HUDEP-2 (cell line): ENCODE measurements at regions not wholly inside any gene's neighbourhood (a gene's known extent, or its start where the extent isn't known, plus 50 kb on each side); places are given as distances from the start of the nearest gene placed in this dataset.

Experiments
- DNase-seq, 76 experiments: peaks; one replicate each; lab custom pipeline; 2025; ENCODE audit not compliant: unreplicated experiment in 76 of 76; lab: John Stamatoyannopoulos, UW

GRCh38 chr16:86370062-86370461 lies 140.3 kb upstream of the FOXF1 start:
- no peak for DNase-seq

DNA sequence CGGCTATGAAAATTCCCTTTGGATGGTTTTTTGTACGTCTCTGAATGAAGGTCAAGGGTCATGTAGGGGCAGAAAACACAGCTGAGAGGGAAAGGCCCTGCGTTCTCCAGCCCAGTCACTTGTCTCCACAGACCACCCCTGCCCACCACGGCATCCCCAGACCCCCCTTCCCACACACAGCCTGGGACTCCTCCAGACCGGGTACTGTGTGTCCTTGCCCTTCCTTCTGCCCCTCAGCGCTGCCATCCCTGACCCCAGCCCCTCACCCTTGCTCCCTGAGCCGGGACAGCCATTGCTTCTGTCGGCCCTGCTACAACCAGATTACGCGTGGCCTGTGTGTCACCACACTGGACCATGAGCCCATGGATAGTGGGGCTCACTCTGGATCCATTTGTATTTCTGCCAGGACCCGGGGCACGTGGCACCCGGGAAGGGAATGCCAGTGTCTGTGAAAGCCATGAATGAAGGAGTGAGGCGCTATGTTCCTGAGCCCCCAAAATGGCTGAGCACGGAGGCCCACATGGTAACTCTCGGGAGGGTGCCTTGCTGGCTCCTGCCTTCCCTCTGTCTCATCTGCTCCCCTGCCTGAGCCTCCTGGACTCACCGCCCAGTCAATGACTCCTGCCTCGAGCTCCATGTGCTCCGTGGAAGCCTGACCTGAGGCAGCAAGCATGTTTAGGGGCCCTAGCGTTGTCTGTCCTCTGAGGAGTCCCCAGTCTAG lies 139.1 kb upstream of the FOXF1 start:
- no peak for DNase-seq

- DNase-seq = no peak
Measured at GRCh38 chr16:86372193-86372592, 138.1 kb upstream of the FOXF1 start.

DNA sequence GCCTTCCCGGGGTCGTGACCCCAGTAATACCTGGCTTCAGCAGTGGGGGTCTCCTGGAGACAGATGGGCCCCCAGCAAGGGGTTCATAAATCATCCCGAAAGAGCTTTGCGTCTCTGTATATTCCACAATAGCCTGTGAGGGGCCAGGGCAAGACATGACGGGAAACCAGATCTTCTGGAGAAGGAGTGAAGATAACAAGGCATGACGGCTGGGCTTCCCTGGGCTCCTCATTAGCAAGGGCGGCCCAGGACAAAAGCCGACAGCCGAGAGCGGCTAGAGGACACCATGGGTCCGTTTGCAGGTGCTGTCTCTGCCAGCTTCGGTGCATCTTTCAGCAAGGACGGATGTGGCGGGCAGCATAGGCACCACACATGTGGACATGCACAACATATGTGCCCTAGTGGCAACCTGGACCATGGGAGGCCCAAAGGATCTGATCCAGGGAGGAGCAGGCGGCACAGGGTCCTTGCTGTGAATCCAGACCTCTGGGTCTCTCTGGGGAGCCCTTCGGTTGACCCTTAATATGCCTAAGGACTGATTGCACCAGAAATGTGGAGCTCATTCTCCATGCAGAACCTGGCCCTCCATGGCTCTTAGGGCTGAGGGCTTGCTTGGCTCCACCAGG lies 136.9 kb upstream of the FOXF1 start:
- no peak for DNase-seq

DNA sequence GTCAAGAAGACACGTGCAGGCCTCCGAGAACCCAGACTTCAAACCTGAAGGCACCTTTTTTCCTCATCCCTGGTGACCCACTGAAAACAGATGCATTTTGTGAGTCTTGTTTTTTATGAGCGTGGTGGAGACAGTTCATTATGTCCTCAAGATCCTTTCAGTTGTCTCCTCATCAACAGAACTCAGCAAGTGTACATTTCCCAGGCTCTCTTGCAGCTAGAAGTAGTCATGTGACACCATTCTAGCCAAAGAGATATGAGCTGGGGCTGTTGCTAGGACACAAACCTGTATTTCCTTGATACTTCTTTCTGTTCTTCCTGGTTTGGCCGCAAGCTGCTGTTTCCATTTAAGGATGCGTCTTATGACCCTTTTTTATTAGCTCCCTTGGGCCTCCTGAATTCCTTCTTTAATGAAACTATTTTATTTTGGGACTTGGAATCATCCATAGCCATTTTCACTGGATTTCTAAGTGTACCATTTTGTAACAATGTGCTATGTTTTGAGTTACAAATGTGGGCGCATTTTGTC lies 135.7 kb upstream of the FOXF1 start:
- DNase-seq = no peak

GRCh38 chr16:86375364-86375763 lies 135.0 kb upstream of the FOXF1 start:
- DNase-seq = no peak

DNA sequence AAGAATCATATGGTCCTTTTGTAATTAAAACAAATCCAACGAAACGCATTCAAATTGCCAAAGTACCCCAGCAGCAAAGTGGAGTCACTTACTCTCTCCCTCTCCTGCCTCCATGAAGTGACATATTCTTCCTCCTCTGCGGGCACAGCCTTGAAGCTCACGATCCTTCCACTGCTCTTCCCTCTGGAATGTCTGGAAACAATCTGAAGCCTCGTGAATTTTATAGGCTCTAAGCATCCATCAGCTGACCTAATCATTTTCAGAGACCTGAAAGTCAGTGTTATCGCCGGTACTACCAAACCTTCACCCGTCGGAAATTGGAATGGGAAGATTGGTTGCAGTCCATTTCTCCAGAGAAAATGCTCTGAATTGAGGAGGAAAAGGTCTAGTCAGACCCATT lies 134.5 kb upstream of the FOXF1 start:
- DNase-seq = no peak

GRCh38 chr16:86376837-86377236 lies 133.5 kb upstream of the FOXF1 start:
- DNase-seq = no peak

DNA sequence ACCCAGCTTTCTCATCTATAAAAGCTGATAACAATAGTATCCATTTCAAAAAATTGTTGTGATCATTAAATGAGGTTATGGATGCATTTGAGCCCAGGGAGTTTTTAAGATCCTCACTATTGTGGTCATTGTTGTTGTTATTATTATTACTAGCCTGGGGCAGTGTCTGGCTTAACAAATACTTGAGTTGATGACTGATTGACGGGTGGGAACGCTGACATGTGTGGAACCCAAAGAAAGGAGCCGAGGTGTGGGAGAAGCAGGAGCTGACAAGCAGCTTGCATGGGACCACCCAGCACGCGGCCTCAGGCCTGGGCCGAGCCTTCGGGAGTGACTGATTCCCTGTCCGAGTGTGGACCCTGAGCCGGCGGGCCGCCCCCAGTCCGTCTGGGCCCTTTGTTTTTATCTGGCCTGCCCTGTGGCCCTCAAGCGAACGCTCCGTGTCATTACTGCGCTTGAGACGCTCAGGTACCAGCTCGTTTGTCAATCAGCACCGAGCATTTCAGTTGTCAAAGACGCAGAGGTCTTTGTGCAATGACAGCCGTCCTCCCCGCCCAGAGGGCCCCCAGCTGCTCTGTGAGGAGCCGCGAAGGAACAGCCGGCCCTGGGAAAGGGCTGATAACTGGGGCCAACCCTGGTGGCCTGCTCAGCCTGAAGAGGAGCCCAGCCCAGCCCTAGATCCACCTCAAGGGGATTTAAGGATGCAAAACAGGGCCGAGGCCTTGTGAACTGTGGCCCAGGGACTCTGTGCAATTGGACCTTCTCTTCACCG lies 132.9 kb upstream of the FOXF1 start:
- no peak for DNase-seq

GRCh38 chr16:86378128-86378527 lies 132.2 kb upstream of the FOXF1 start:
- no peak for DNase-seq

DNA sequence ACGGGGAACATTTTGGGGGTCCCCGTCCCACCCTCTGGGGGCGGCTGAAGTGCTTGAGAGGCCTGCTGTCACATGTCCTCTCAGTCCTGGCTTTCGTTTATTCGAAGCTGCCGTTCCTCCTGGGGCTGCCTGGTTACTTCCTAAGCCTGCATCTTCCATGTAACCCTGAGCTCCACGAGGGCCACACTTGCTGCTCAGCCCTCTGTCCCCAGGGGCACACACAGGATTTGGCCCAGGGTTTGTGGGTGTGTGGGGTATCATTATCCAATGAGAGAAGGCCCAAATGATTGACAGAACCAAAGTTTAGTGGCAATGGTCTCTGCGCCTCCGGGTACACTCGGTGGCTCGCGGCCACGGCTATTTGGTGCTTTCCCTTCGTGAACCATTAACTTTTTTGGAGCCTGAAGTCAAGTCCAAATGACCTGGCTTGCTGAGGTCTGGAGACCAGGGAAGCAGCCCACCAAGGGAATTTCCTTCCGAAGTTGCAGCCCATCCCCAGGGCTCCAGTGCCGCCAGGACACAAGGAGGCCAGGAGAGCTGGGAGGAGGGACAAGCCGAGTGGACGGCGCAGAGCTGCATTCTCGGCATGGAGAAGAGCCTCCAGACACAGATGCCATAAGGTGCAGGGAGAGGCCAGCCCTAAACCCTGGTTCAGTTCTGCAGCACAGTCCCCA lies 131.4 kb upstream of the FOXF1 start:
- no peak for DNase-seq

DNA sequence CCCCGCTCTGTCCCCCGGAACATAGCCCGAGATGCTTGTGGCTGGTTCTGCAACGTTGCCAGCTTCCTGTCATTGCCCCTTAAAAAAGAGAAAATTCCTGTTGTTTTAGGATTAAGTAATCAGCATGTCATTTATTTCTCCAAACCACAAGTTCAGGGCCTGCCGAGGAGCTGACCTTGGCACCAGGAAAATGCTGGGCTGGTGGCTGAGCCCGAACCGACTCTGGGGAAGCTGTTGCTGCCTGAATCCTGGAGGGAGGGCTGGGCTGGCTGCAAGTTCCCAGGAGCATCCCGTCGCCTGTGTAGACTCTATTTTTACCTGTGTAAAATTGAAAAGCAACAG lies 130.9 kb upstream of the FOXF1 start:
- no peak for DNase-seq

- DNase-seq = no peak
Measured at GRCh38 chr16:86380030-86380429, 130.3 kb upstream of the FOXF1 start.

DNA sequence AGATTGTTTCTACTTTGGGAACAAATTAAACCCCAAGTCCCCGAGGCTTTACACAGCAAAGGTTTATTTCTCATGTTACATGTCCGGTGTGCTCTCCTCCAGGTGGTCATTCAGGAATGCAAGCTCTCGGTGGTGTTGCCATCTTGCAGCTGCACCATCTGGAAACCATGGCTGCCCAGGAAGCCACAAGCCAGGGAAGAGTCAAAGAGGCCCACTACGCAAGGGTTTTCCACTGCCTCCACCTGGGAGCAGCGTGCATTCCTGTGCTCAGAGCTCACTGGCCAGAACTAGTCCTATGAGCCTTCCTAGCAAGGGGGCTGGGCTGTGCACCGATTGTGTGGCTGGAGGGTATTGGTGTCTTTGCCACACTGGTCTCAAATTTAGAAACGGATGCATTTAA lies 128.8 kb upstream of the FOXF1 start:
- DNase-seq = no peak

DNA sequence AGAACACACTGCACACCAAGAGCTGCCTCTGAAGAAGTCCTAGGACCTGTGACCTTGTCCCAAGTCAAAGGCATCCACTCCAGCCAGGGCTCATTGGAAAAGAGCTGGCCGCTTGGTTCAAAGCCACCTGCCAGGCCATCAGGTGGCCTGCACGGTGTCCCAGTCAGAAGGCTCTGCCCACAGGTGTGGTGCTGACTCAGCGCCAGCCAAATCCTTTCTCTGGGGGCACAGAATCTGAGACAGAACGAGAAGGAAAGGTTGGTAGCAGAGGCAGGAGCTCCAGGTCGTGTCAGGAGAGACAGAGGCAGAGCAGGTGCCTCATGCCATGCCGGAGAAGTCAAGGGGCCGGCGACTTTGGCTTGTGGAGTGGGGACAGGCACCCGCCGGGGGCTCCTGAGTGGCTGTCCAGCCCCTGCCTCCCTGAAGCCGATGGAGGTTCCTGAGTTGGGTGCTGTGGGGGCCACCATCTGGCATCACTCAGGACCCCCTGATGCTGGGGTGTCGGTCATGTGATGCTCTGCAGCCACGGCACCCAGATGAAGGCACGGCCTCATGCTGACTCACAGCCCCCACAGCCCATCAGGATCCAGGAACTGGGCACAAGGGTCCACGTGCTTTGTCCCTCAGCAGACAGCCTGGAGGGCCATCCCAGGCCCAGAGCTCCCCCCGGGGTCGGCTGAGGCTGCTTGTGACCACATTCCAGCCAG lies 128.1 kb upstream of the FOXF1 start:
- DNase-seq = no peak

DNA sequence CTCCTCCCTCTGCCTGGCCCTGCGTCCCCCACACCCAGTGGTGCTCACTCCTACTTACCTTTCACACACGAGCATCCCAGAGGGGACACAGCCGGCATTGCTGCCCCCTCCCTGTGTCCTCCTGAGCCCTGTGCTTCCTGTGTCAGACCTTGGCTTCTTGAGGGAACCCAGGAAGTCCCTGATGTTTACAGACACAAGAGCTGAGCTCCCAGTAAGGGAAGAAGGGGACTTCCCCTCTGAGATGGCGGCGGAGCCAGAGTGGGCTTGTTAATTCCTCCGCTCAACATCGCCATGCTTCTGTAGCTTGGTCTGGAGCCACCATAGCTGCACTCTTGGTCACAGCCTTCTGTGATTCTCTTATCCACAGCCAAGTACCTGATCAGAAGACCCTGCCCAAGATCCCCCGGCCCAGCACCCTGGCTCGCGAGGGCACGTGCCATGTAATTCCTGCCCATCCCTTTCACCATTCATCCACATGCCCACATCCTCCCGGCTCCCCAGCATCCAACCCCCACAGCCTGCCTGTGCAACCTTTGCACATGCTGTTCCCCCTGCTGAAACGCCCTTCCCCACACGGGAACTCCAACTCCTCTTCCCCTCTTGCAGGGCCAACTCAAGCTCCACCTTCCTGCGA lies 127.4 kb upstream of the FOXF1 start:
- DNase-seq = no peak

DNA sequence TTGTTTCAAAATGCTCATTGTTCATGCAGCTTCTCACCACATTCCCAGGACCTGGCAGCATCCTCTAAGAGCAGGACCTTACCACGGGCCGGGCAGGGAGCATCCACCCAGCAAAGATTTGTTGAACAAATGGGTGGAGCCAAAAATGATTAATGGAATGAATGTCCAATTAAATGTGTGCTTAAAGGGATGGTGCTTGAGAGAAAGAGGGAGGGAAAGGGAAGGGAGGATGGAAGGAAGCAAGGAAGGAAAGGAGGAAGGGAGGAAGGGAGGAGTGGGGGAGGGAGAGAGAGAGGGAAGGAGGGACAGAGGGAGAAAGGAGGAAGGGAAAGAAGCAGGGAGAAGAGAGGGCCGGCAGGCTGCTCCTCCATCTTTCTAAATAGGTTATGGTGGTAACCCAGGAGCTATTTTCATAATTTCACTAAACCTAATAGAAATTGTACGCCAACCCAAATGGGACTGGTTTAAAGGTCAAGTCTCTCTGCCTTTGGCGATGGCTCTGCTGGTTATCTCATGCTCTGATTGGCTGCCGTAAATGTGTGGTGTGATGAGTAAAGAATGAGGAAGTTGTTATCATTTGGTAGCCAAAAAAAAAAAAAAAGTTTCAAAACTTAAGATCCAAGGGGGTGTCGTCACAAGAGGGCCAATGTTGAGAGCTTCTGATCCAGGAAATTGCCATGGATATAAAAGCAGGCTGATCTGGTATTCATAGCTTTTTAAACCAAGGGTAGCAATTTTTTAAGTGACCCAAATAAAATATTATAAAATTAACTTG lies 126.7 kb upstream of the FOXF1 start:
- no peak for DNase-seq

DNA sequence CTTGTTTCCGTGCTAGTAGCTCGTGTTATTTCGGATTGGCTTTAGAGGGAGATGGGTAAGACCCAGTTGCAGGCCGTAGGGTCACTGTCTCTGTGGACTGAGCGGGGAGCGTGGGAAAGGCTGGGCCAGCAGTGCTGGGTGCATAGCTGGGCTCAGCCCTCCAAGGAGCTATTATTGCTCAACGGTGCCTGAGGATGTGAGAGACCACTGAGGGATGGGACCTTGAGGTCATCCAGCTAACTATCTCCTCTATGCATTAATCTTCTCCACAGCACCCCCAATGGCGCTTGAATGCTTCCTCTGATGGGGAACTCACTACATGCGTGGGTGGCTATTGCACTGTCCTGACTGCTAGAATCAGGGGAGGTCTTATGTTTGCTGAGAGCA lies 126.1 kb upstream of the FOXF1 start:
- no peak for DNase-seq

DNA sequence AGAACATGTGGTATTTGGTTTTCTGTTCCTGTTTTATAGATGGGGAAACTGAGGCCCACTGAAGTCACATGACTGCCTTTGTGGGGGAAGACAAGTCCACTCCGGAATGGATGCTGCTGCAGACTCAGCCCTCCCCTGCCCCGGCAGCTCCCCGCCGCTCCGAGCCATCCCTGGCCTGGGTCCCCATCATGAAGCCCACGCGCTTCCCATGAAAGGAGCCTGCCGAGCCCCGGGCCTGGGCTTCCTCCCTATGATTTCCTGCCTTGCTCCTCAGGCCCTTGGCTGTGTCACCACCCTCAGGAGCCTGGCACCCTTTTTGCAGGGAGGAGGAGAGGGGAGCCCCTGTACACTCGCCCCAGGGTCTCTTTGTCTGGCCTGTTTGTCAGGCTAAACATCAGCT lies 125.3 kb upstream of the FOXF1 start:
- DNase-seq = no peak
